ENCODE measurements at regions not wholly inside any gene's neighbourhood (a gene's known extent, or its start where the extent isn't known, plus 50 kb on each side); places are given as distances from the start of the nearest gene placed in this dataset.

GRCh38 chr7:15967551-15967950 lies 281.1 kb upstream of the MEOX2 start:
- Histone ChIP-seq H3K79me2 (ENCODE audit: control insufficient read depth, low read length) (no peaks in the 10 kb centered on the region), H3F3A (ENCODE audit: control insufficient read depth, insufficient read depth) (no peaks in the 10 kb centered on the region), H3K4me1 (ENCODE audit: control insufficient read depth, low read length) (no peaks in the 10 kb centered on the region), H4K20me1 (ENCODE audit: control insufficient read depth, insufficient read depth, low read depth, low read length) (no peaks in the 10 kb centered on the region), H3K9me3 (ENCODE audit: control insufficient read depth, insufficient read depth, low read length) (no peaks in the 10 kb centered on the region), H3K4me2 (ENCODE audit: low read length) (no peak overlapping the region), H3K27me3 (ENCODE audit: control insufficient read depth, low read length) (no peaks in the 10 kb centered on the region), H3K27ac (ENCODE audit: low read depth, low read length) (no peak overlapping the region), H3K4me3 (ENCODE audit: low read length) (no peak overlapping the region), H3K36me3 (ENCODE audit: control insufficient read depth, low read length) (no peaks in the 10 kb centered on the region), H3K9me2 (replicated peaks; ENCODE audit: control insufficient read depth, low read length) (no peaks in the 10 kb centered on the region)
- no peak for TF ChIP-seq CTCF (IDR thresholded peaks at IDR 0.05; ENCODE audit: low read depth, low read length, poor library complexity, severe bottlenecking)
- TF ChIP-seq EZH2phosphoT487 (IDR thresholded peaks at IDR 0.05; ENCODE audit: borderline replicate concordance, low read length): no peak

- no peaks in the 10 kb centered on the region for H3K36me3 ChIP-seq (ENCODE audit: control insufficient read depth, low read length)
- no peaks in the 10 kb centered on the region for H3F3A ChIP-seq (ENCODE audit: control insufficient read depth, insufficient read depth)
- H3K79me2 ChIP-seq (ENCODE audit: control insufficient read depth, low read length): no peaks in the 10 kb centered on the region
- H3K4me3 ChIP-seq (ENCODE audit: low read length): no peak overlapping the region
- no peaks in the 10 kb centered on the region for H3K9me3 ChIP-seq (ENCODE audit: control insufficient read depth, insufficient read depth, low read length)
- no peaks in the 10 kb centered on the region for H3K4me1 ChIP-seq (ENCODE audit: control insufficient read depth, low read length)
- no peaks in the 10 kb centered on the region for H3K27me3 ChIP-seq (ENCODE audit: control insufficient read depth, low read length)
- H3K9me2 ChIP-seq (replicated peaks; ENCODE audit: control insufficient read depth, low read length): no peaks in the 10 kb centered on the region
- no peaks in the 10 kb centered on the region for H4K20me1 ChIP-seq (ENCODE audit: control insufficient read depth, insufficient read depth, low read depth, low read length)
- no peak overlapping the region for H3K27ac ChIP-seq (ENCODE audit: low read depth, low read length)
- no peak overlapping the region for H3K4me2 ChIP-seq (ENCODE audit: low read length)
- TF ChIP-seq EZH2phosphoT487 (IDR thresholded peaks at IDR 0.05; ENCODE audit: borderline replicate concordance, low read length): no peak
- TF ChIP-seq CTCF (IDR thresholded peaks at IDR 0.05; ENCODE audit: low read depth, low read length, poor library complexity, severe bottlenecking): no peak
Observed at GRCh38 chr7:15967121-15967520, 280.6 kb upstream of the MEOX2 start.

GRCh38 chr7:15963206-15963605 lies 276.7 kb upstream of the MEOX2 start:
- no peaks in the 10 kb centered on the region for H3K36me3 ChIP-seq (ENCODE audit: control insufficient read depth, low read length)
- no peaks in the 10 kb centered on the region for H3K9me2 ChIP-seq (replicated peaks; ENCODE audit: control insufficient read depth, low read length)
- H3K9me3 ChIP-seq (ENCODE audit: control insufficient read depth, insufficient read depth, low read length): no peaks in the 10 kb centered on the region
- H4K20me1 ChIP-seq (ENCODE audit: control insufficient read depth, insufficient read depth, low read depth, low read length): no peaks in the 10 kb centered on the region
- no peak overlapping the region for H3K4me3 ChIP-seq (ENCODE audit: low read length)
- no peak overlapping the region for H3K4me2 ChIP-seq (ENCODE audit: low read length)
- no peaks in the 10 kb centered on the region for H3K79me2 ChIP-seq (ENCODE audit: control insufficient read depth, low read length)
- no peak overlapping the region for H3K27ac ChIP-seq (ENCODE audit: low read depth, low read length)
- H3F3A ChIP-seq (ENCODE audit: control insufficient read depth, insufficient read depth): no peaks in the 10 kb centered on the region
- no peaks in the 10 kb centered on the region for H3K4me1 ChIP-seq (ENCODE audit: control insufficient read depth, low read length)
- no peaks in the 10 kb centered on the region for H3K27me3 ChIP-seq (ENCODE audit: control insufficient read depth, low read length)
- TF ChIP-seq EZH2phosphoT487 (IDR thresholded peaks at IDR 0.05; ENCODE audit: borderline replicate concordance, low read length) (no peak), CTCF (IDR thresholded peaks at IDR 0.05; ENCODE audit: low read depth, low read length, poor library complexity, severe bottlenecking) (no peak)

All from DOHH2 (cell line).